ENCODE measurements at regions not wholly inside any gene's neighbourhood (a gene's known extent, or its start where the extent isn't known, plus 50 kb on each side); places are given as distances from the start of the nearest gene placed in this dataset.

GRCh38 chr4:126526335-126526734 lies 1106.4 kb upstream of the INTU start:
- no peaks in the 10 kb centered on the region for H3K27me3 ChIP-seq (ENCODE audit: insufficient read depth, low read length)
- Mint-ChIP-seq H3K9me3 (ENCODE audit: unreplicated experiment) (peaks cover 6% of the 10 kb centered on the region), H3K4me1 (ENCODE audit: low read depth, unreplicated experiment) (no peaks in the 10 kb centered on the region), H3K27ac (ENCODE audit: unreplicated experiment) (no peak overlapping the region), H3K36me3 (ENCODE audit: low read depth, unreplicated experiment) (no peaks in the 10 kb centered on the region), H3K27me3 (ENCODE audit: low read depth, unreplicated experiment) (no peaks in the 10 kb centered on the region), H3K4me3 (ENCODE audit: unreplicated experiment) (no peak overlapping the region)
- TF ChIP-seq EZH2 (IDR thresholded peaks at IDR 0.05; ENCODE audit: insufficient read depth, low read length), result no peak
- TF ChIP-seq CTCF (IDR thresholded peaks at IDR 0.05; ENCODE audit: insufficient read depth, low read depth, low read length), result no peak
- no peak overlapping the region for H3K27ac ChIP-seq (ENCODE audit: low read depth, low read length)
- no peaks in the 10 kb centered on the region for H3K36me3 ChIP-seq (ENCODE audit: insufficient read depth, low read length)
- H4K20me1 ChIP-seq (ENCODE audit: insufficient read depth, low read length), result no peaks in the 10 kb centered on the region
- H3K4me2 ChIP-seq (ENCODE audit: low read length), result no peak overlapping the region
- H2AFZ ChIP-seq (ENCODE audit: low read depth, low read length), result no peak overlapping the region
- H3K79me2 ChIP-seq (ENCODE audit: insufficient read depth, low read length), result no peaks in the 10 kb centered on the region
- FAIRE-seq (no peak), DNase-seq (ENCODE audit: low read depth) (no peak)
- H3K4me3 ChIP-seq (ENCODE audit: insufficient read depth, low read depth, low read length), result no peak overlapping the region
- H3K9me3 ChIP-seq (ENCODE audit: insufficient read depth, low read depth, low read length), result no peaks in the 10 kb centered on the region
- no peaks in the 10 kb centered on the region for H3K4me1 ChIP-seq (ENCODE audit: insufficient read depth, low read length)
- H3K9ac ChIP-seq (ENCODE audit: low read length), result no peak overlapping the region

DNA sequence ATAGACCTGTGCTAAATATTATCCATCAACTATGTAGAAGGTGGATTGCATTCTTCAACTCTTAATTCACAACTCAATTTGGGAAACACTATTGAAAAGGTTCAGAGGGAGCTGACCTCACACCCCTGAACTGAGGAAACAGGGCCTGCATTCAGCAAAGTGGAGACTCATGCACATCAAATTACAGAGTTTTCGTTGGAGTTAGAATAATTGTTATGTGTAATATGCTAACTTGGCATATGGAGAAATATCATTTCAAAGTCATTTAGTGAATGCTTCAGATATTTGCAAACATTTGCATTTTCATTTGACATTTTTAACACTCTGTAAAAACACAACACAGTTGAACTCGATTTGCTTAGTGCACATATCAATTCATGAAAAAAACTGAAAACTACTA lies 1102.8 kb upstream of the INTU start:
- H3K27ac Mint-ChIP-seq (ENCODE audit: unreplicated experiment), result no peak overlapping the region
- H3K4me3 Mint-ChIP-seq (ENCODE audit: unreplicated experiment), result no peak overlapping the region
- no peaks in the 10 kb centered on the region for H3K4me1 Mint-ChIP-seq (ENCODE audit: low read depth, unreplicated experiment)

More for the DNA sequence above, 1102.8 kb upstream of the INTU start:
- Histone ChIP-seq H3K36me3 (ENCODE audit: insufficient read depth, low read length) (no peaks in the 10 kb centered on the region), H3K9me3 (ENCODE audit: insufficient read depth, low read depth, low read length) (no peaks in the 10 kb centered on the region), H3K4me3 (ENCODE audit: insufficient read depth, low read depth, low read length) (no peak overlapping the region), H4K20me1 (ENCODE audit: insufficient read depth, low read length) (no peaks in the 10 kb centered on the region), H3K4me2 (ENCODE audit: low read length) (no peak overlapping the region), H2AFZ (ENCODE audit: low read depth, low read length) (no peak overlapping the region), H3K79me2 (ENCODE audit: insufficient read depth, low read length) (no peaks in the 10 kb centered on the region), H3K9ac (ENCODE audit: low read length) (no peak overlapping the region), H3K4me1 (ENCODE audit: insufficient read depth, low read length) (no peaks in the 10 kb centered on the region), H3K27me3 (ENCODE audit: insufficient read depth, low read length) (no peaks in the 10 kb centered on the region), H3K27ac (ENCODE audit: low read depth, low read length) (no peak overlapping the region)
- DNase-seq (ENCODE audit: low read depth) (no peak), FAIRE-seq (no peak)
- H3K9me3 Mint-ChIP-seq (ENCODE audit: unreplicated experiment), result peaks cover 6% of the 10 kb centered on the region
- H3K27me3 Mint-ChIP-seq (ENCODE audit: low read depth, unreplicated experiment), result no peaks in the 10 kb centered on the region
- TF ChIP-seq EZH2 (IDR thresholded peaks at IDR 0.05; ENCODE audit: insufficient read depth, low read length), result no peak
- TF ChIP-seq CTCF (IDR thresholded peaks at IDR 0.05; ENCODE audit: insufficient read depth, low read depth, low read length), result no peak
- no peaks in the 10 kb centered on the region for H3K36me3 Mint-ChIP-seq (ENCODE audit: low read depth, unreplicated experiment)
